ENCODE measurements at regions not wholly inside any gene's neighbourhood (a gene's known extent, or its start where the extent isn't known, plus 50 kb on each side); places are given as distances from the start of the nearest gene placed in this dataset.

- no peak for TF ChIP-seq POLR2A (IDR thresholded peaks at IDR 0.05)
- TF ChIP-seq, protein P1, sequence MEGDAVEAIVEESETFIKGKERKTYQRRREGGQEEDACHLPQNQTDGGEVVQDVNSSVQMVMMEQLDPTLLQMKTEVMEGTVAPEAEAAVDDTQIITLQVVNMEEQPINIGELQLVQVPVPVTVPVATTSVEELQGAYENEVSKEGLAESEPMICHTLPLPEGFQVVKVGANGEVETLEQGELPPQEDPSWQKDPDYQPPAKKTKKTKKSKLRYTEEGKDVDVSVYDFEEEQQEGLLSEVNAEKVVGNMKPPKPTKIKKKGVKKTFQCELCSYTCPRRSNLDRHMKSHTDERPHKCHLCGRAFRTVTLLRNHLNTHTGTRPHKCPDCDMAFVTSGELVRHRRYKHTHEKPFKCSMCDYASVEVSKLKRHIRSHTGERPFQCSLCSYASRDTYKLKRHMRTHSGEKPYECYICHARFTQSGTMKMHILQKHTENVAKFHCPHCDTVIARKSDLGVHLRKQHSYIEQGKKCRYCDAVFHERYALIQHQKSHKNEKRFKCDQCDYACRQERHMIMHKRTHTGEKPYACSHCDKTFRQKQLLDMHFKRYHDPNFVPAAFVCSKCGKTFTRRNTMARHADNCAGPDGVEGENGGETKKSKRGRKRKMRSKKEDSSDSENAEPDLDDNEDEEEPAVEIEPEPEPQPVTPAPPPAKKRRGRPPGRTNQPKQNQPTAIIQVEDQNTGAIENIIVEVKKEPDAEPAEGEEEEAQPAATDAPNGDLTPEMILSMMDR (IDR thresholded peaks at IDR 0.05) = no peak
Measured at GRCh38 chr10:21041763-21042458, 144.8 kb upstream of the NEBL start.

Measured in breast epithelium (tissue), 3 donors.